ENCODE measurements at regions not wholly inside any gene's neighbourhood (a gene's known extent, or its start where the extent isn't known, plus 50 kb on each side); places are given as distances from the start of the nearest gene placed in this dataset.

DNA sequence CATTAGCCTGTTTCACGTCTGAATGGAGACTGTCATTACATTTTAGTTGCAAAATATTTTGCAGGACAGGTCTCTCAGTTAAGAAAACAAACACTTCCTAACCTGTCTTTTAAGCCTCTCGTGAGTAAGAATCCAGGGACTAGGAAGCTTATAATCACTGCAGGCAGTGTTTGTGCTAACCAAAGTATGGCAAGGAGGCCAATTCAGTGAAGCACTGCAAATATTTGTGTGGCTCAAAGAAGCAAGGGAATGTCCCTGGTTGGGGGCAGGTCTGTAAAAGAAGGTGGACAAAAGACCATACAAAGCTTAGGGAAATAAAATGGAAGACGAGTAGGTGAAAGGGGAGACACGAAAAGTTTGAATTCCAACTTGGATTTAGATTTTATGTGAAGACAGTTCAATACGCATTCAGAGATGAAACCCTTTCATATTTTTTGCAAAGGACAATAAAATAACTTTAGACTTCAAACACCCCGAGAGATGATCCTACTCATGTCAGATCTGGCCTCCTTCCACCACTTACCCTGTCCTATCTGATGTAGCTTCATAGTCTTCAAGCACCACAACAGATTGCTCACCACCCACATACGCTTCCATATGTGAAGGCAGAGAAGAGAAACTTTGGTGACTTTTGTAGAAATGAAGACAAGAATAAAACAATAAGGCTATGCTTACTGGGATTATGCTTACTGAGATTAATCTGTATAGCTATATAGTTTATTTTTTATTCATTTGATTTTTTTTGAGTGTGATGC is 240.9 kb downstream of the TUSC7 start:
- peaks cover 6% of the 10 kb centered on the region for H3K4me1 Mint-ChIP-seq (ENCODE audit: low read depth, unreplicated experiment)
- no peaks in the 10 kb centered on the region for H3K9me3 Mint-ChIP-seq (ENCODE audit: unreplicated experiment)

DNA sequence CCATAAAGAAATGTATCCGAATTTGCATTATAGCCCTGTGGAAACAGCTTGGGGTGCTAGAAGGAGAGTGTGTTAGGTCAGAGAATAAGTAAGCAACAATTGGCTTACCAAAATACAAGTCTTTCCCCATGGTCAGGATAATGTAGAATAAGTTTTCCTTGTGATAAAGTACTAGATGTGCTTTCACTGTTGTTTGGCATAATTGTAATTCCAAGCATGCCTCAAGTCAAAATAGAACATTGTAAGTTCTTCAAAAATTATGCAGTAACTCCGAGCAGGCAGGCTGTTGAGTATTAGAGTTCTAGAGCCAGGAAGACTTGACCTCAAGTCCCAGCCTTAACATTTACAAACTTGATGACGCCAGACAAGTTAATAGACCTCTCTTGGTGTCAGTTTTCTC is 242.0 kb downstream of the TUSC7 start:
- Histone ChIP-seq H3K9me3 (ENCODE audit: insufficient read depth, low read depth, low read length) (no peaks in the 10 kb centered on the region), H4K20me1 (ENCODE audit: insufficient read depth, low read length) (no peaks in the 10 kb centered on the region), H3K79me2 (ENCODE audit: insufficient read depth, low read length) (no peaks in the 10 kb centered on the region), H3K4me1 (ENCODE audit: insufficient read depth, low read length) (no peaks in the 10 kb centered on the region), H3K4me2 (ENCODE audit: low read length) (no peak overlapping the region), H3K36me3 (ENCODE audit: insufficient read depth, low read length) (no peaks in the 10 kb centered on the region), H3K9ac (ENCODE audit: low read length) (no peak overlapping the region), H2AFZ (ENCODE audit: low read depth, low read length) (no peak overlapping the region), H3K27me3 (ENCODE audit: insufficient read depth, low read length) (no peaks in the 10 kb centered on the region), H3K4me3 (ENCODE audit: insufficient read depth, low read depth, low read length) (no peak overlapping the region), H3K27ac (ENCODE audit: low read depth, low read length) (no peak overlapping the region)
- no peak overlapping the region for H3K27ac Mint-ChIP-seq (ENCODE audit: unreplicated experiment)
- no peaks in the 10 kb centered on the region for H3K9me3 Mint-ChIP-seq (ENCODE audit: unreplicated experiment)
- DNase-seq (ENCODE audit: low read depth) (no peak), FAIRE-seq (no peak)
- H3K4me1 Mint-ChIP-seq (ENCODE audit: low read depth, unreplicated experiment), result peaks cover 6% of the 10 kb centered on the region
- H3K4me3 Mint-ChIP-seq (ENCODE audit: unreplicated experiment), result no peak overlapping the region
- H3K27me3 Mint-ChIP-seq (ENCODE audit: low read depth, unreplicated experiment), result no peaks in the 10 kb centered on the region
- no peaks in the 10 kb centered on the region for H3K36me3 Mint-ChIP-seq (ENCODE audit: low read depth, unreplicated experiment)
- TF ChIP-seq, protein P1, sequence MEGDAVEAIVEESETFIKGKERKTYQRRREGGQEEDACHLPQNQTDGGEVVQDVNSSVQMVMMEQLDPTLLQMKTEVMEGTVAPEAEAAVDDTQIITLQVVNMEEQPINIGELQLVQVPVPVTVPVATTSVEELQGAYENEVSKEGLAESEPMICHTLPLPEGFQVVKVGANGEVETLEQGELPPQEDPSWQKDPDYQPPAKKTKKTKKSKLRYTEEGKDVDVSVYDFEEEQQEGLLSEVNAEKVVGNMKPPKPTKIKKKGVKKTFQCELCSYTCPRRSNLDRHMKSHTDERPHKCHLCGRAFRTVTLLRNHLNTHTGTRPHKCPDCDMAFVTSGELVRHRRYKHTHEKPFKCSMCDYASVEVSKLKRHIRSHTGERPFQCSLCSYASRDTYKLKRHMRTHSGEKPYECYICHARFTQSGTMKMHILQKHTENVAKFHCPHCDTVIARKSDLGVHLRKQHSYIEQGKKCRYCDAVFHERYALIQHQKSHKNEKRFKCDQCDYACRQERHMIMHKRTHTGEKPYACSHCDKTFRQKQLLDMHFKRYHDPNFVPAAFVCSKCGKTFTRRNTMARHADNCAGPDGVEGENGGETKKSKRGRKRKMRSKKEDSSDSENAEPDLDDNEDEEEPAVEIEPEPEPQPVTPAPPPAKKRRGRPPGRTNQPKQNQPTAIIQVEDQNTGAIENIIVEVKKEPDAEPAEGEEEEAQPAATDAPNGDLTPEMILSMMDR (IDR thresholded peaks at IDR 0.05; ENCODE audit: insufficient read depth, low read depth, low read length), result no peak
- TF ChIP-seq EZH2 (IDR thresholded peaks at IDR 0.05; ENCODE audit: insufficient read depth, low read length), result no peak

More for the DNA sequence above, 240.9 kb downstream of the TUSC7 start:
- TF ChIP-seq EZH2 (IDR thresholded peaks at IDR 0.05; ENCODE audit: insufficient read depth, low read length), result no peak
- TF ChIP-seq, protein P1 (IDR thresholded peaks at IDR 0.05; ENCODE audit: insufficient read depth, low read depth, low read length), result no peak
- no peaks in the 10 kb centered on the region for H3K27me3 Mint-ChIP-seq (ENCODE audit: low read depth, unreplicated experiment)
- no peaks in the 10 kb centered on the region for H3K79me2 ChIP-seq (ENCODE audit: insufficient read depth, low read length)
- H3K27me3 ChIP-seq (ENCODE audit: insufficient read depth, low read length), result no peaks in the 10 kb centered on the region
- no peak overlapping the region for H3K4me3 ChIP-seq (ENCODE audit: insufficient read depth, low read depth, low read length)
- no peaks in the 10 kb centered on the region for H3K4me1 ChIP-seq (ENCODE audit: insufficient read depth, low read length)
- H3K27ac ChIP-seq (ENCODE audit: low read depth, low read length), result no peak overlapping the region
- no peak overlapping the region for H3K27ac Mint-ChIP-seq (ENCODE audit: unreplicated experiment)
- H3K36me3 ChIP-seq (ENCODE audit: insufficient read depth, low read length), result no peaks in the 10 kb centered on the region
- H3K9me3 ChIP-seq (ENCODE audit: insufficient read depth, low read depth, low read length), result no peaks in the 10 kb centered on the region
- no peak for FAIRE-seq
- H3K9ac ChIP-seq (ENCODE audit: low read length), result no peak overlapping the region
- no peak overlapping the region for H2AFZ ChIP-seq (ENCODE audit: low read depth, low read length)
- no peak overlapping the region for H3K4me3 Mint-ChIP-seq (ENCODE audit: unreplicated experiment)
- no peaks in the 10 kb centered on the region for H3K36me3 Mint-ChIP-seq (ENCODE audit: low read depth, unreplicated experiment)
- H3K4me2 ChIP-seq (ENCODE audit: low read length), result no peak overlapping the region
- no peak for DNase-seq (ENCODE audit: low read depth)
- no peaks in the 10 kb centered on the region for H4K20me1 ChIP-seq (ENCODE audit: insufficient read depth, low read length)

DNA sequence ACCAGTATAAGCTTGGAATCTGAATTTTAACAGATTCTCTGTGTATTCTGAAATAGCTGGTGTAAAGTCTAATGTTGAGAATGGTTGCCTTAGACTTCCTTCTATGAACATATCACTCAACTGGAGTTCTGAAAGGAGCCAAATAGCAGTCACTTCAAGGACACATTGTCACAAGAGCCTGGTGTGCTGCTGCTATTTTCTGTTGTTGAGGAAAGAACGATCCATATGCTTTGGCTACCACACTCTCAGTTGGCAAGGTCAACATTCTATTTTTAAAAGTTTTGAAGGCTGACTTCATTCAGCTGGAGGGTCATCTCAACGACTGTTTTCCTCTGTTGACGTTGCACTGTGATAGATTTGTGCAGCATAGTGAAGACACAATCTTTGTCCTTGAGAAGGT is 248.7 kb downstream of the TUSC7 start:
- H3K27me3 ChIP-seq (ENCODE audit: insufficient read depth, low read length), result no peaks in the 10 kb centered on the region
- H4K20me1 ChIP-seq (ENCODE audit: insufficient read depth, low read length), result no peaks in the 10 kb centered on the region
- no peak overlapping the region for H3K9ac ChIP-seq (ENCODE audit: low read length)
- Mint-ChIP-seq H3K4me3 (ENCODE audit: unreplicated experiment) (no peak overlapping the region), H3K27ac (ENCODE audit: unreplicated experiment) (no peak overlapping the region), H3K9me3 (ENCODE audit: unreplicated experiment) (no peaks in the 10 kb centered on the region), H3K27me3 (ENCODE audit: low read depth, unreplicated experiment) (no peaks in the 10 kb centered on the region), H3K4me1 (ENCODE audit: low read depth, unreplicated experiment) (no peaks in the 10 kb centered on the region), H3K36me3 (ENCODE audit: low read depth, unreplicated experiment) (no peaks in the 10 kb centered on the region)
- no peaks in the 10 kb centered on the region for H3K36me3 ChIP-seq (ENCODE audit: insufficient read depth, low read length)
- no peak for DNase-seq (ENCODE audit: low read depth)
- FAIRE-seq, result no peak
- H3K4me2 ChIP-seq (ENCODE audit: low read length), result no peak overlapping the region
- H3K4me1 ChIP-seq (ENCODE audit: insufficient read depth, low read length), result no peaks in the 10 kb centered on the region
- H2AFZ ChIP-seq (ENCODE audit: low read depth, low read length), result no peak overlapping the region
- no peaks in the 10 kb centered on the region for H3K79me2 ChIP-seq (ENCODE audit: insufficient read depth, low read length)
- TF ChIP-seq, protein P1 (IDR thresholded peaks at IDR 0.05; ENCODE audit: insufficient read depth, low read depth, low read length), result no peak
- TF ChIP-seq EZH2 (IDR thresholded peaks at IDR 0.05; ENCODE audit: insufficient read depth, low read length), result no peak
- H3K9me3 ChIP-seq (ENCODE audit: insufficient read depth, low read depth, low read length), result no peaks in the 10 kb centered on the region
- no peak overlapping the region for H3K4me3 ChIP-seq (ENCODE audit: insufficient read depth, low read depth, low read length)
- no peak overlapping the region for H3K27ac ChIP-seq (ENCODE audit: low read depth, low read length)

All from astrocyte (in vitro differentiated cells and primary cell).